Effector memory CD4-positive, alpha-beta T cell (primary cell): ENCODE measurements at regions not wholly inside any gene's neighbourhood (a gene's known extent, or its start where the extent isn't known, plus 50 kb on each side); places are given as distances from the start of the nearest gene placed in this dataset.

ENCODE experiments used
- DNase-seq, 3 donors: peaks; one replicate each; pipeline ENCODE4 v3.0.0-alpha.2; 2020
- H3K27ac ChIP-seq: 2 replicates; pipeline ENCODE4 v1.7.0; 2013; ENCODE audit warnings: mild to moderate bottlenecking, low read length, moderate library complexity; ENCODE audit not compliant: insufficient read depth, poor library complexity, severe bottlenecking
- H3K27me3 ChIP-seq: replicated peaks from 2 replicates; pipeline ENCODE4 v1.7.0; 2013; ENCODE audit warnings: mild to moderate bottlenecking, low read length; ENCODE audit not compliant: insufficient read depth, control insufficient read depth, poor library complexity, severe bottlenecking
- H3K36me3 ChIP-seq: 2 replicates; pipeline ENCODE4 v1.7.0; 2013; ENCODE audit warnings: mild to moderate bottlenecking, low read length, moderate library complexity; ENCODE audit not compliant: control insufficient read depth, insufficient read depth
- H3K4me1 ChIP-seq: 2 replicates; pipeline ENCODE4 v1.7.0; 2013; ENCODE audit warnings: low read length, mild to moderate bottlenecking; ENCODE audit not compliant: control insufficient read depth, insufficient read depth, poor library complexity, severe bottlenecking
- H3K4me3 ChIP-seq: 2 replicates; pipeline ENCODE4 v1.7.0; 2013; ENCODE audit warnings: low read length, low read depth, mild to moderate bottlenecking; ENCODE audit not compliant: insufficient read depth, poor library complexity, severe bottlenecking
- H3K9me3 ChIP-seq: 2 replicates; pipeline ENCODE4 v1.7.0; 2013; ENCODE audit warnings: mild to moderate bottlenecking, low read length, moderate library complexity; ENCODE audit not compliant: control insufficient read depth

- no peak for DNase-seq
- Histone ChIP-seq H3K4me1 (no peaks in the 10 kb centered on the region), H3K9me3 (no peaks in the 10 kb centered on the region), H3K4me3 (no peak overlapping the region), H3K36me3 (no peaks in the 10 kb centered on the region), H3K27ac (no peak overlapping the region), H3K27me3 (no peaks in the 10 kb centered on the region)
Measured at GRCh38 chr11:69996451-69996850, 81.7 kb upstream of the ANO1 start.

- H3K27ac ChIP-seq = no peak overlapping the region
- H3K27me3 ChIP-seq = no peaks in the 10 kb centered on the region
- no peaks in the 10 kb centered on the region for H3K36me3 ChIP-seq
- DNase-seq = no peak
- H3K4me1 ChIP-seq = no peaks in the 10 kb centered on the region
- H3K4me3 ChIP-seq = no peak overlapping the region
- H3K9me3 ChIP-seq = no peaks in the 10 kb centered on the region
Measured at GRCh38 chr11:69997352-69997751, 80.8 kb upstream of the ANO1 start.

GRCh38 chr11:69999721-70000120 is 78.4 kb upstream of the ANO1 start:
- Histone ChIP-seq H3K9me3 (no peaks in the 10 kb centered on the region), H3K27ac (no peak overlapping the region), H3K36me3 (no peaks in the 10 kb centered on the region), H3K4me1 (no peaks in the 10 kb centered on the region), H3K4me3 (no peak overlapping the region), H3K27me3 (no peaks in the 10 kb centered on the region)
- DNase-seq = no peak

- Histone ChIP-seq H3K4me1 (no peaks in the 10 kb centered on the region), H3K9me3 (no peaks in the 10 kb centered on the region), H3K27ac (no peak overlapping the region), H3K27me3 (no peaks in the 10 kb centered on the region), H3K4me3 (no peak overlapping the region), H3K36me3 (no peaks in the 10 kb centered on the region)
- no peak for DNase-seq
Measured at GRCh38 chr11:70000228-70000627, 77.9 kb upstream of the ANO1 start.

- no peaks in the 10 kb centered on the region for H3K36me3 ChIP-seq
- H3K9me3 ChIP-seq = no peaks in the 10 kb centered on the region
- H3K4me3 ChIP-seq = no peak overlapping the region
- no peaks in the 10 kb centered on the region for H3K4me1 ChIP-seq
- no peaks in the 10 kb centered on the region for H3K27me3 ChIP-seq
- no peak overlapping the region for H3K27ac ChIP-seq
- DNase-seq = no peak
Measured at GRCh38 chr11:70001246-70001645, 76.9 kb upstream of the ANO1 start.

- Histone ChIP-seq H3K9me3 (no peaks in the 10 kb centered on the region), H3K27me3 (no peaks in the 10 kb centered on the region), H3K4me1 (no peaks in the 10 kb centered on the region), H3K36me3 (no peaks in the 10 kb centered on the region), H3K4me3 (no peak overlapping the region), H3K27ac (no peak overlapping the region)
- no peak for DNase-seq
Measured at GRCh38 chr11:70002433-70002832, 75.7 kb upstream of the ANO1 start.

- no peak for DNase-seq
- H3K27me3 ChIP-seq = no peaks in the 10 kb centered on the region
Measured at GRCh38 chr11:70005107-70005818, 72.9 kb upstream of the ANO1 start.

GRCh38 chr11:70007796-70008195 is 70.3 kb upstream of the ANO1 start:
- DNase-seq = no peak
- no peaks in the 10 kb centered on the region for H3K36me3 ChIP-seq
- no peak overlapping the region for H3K27ac ChIP-seq
- H3K4me1 ChIP-seq = no peaks in the 10 kb centered on the region
- no peaks in the 10 kb centered on the region for H3K27me3 ChIP-seq
- H3K4me3 ChIP-seq = no peak overlapping the region
- no peaks in the 10 kb centered on the region for H3K9me3 ChIP-seq

More at GRCh38 chr11:70005107-70005818, 72.9 kb upstream of the ANO1 start:
- no peaks in the 10 kb centered on the region for H3K36me3 ChIP-seq
- no peaks in the 10 kb centered on the region for H3K9me3 ChIP-seq
- no peaks in the 10 kb centered on the region for H3K4me1 ChIP-seq
- no peak overlapping the region for H3K4me3 ChIP-seq
- no peak overlapping the region for H3K27ac ChIP-seq

GRCh38 chr11:70010774-70011173 is 67.3 kb upstream of the ANO1 start:
- Histone ChIP-seq H3K4me3 (no peak overlapping the region), H3K36me3 (no peaks in the 10 kb centered on the region), H3K27ac (no peak overlapping the region), H3K9me3 (no peaks in the 10 kb centered on the region), H3K27me3 (no peaks in the 10 kb centered on the region), H3K4me1 (no peaks in the 10 kb centered on the region)
- no peak for DNase-seq

GRCh38 chr11:70012134-70012733 is 65.9 kb upstream of the ANO1 start:
- H3K27ac ChIP-seq = no peak overlapping the region
- H3K4me3 ChIP-seq = no peak overlapping the region
- H3K27me3 ChIP-seq = no peaks in the 10 kb centered on the region
- H3K4me1 ChIP-seq = no peaks in the 10 kb centered on the region
- no peaks in the 10 kb centered on the region for H3K9me3 ChIP-seq
- no peaks in the 10 kb centered on the region for H3K36me3 ChIP-seq
- no peak for DNase-seq
